ENCODE measurements at regions not wholly inside any gene's neighbourhood (a gene's known extent, or its start where the extent isn't known, plus 50 kb on each side); places are given as distances from the start of the nearest gene placed in this dataset.
A peak's percentile ranks its signal among the peaks of the same experiment; 100 is the strongest.
"Not testable (repeated sequence)": the region's sequence is repeated elsewhere in the genome, so short reads cannot be mapped to it uniquely, and the experiment has no call there.

GRCh38 chr13:50131920-50132903 lies 117.0 kb downstream of the KCNRG start:
- FAIRE-seq: no peak

- FAIRE-seq: no peak
These were observed 117.7 kb downstream of the KCNRG start for GRCh38 chr13:50132904-50133357.

- FAIRE-seq: no peak
These were observed 118.2 kb downstream of the KCNRG start for GRCh38 chr13:50133358-50133953.

- FAIRE-seq: no peak
These were observed 121.0 kb downstream of the KCNRG start for GRCh38 chr13:50136226-50136625.

GRCh38 chr13:50136678-50137077 lies 121.4 kb downstream of the KCNRG start:
- no peak for FAIRE-seq

DNA sequence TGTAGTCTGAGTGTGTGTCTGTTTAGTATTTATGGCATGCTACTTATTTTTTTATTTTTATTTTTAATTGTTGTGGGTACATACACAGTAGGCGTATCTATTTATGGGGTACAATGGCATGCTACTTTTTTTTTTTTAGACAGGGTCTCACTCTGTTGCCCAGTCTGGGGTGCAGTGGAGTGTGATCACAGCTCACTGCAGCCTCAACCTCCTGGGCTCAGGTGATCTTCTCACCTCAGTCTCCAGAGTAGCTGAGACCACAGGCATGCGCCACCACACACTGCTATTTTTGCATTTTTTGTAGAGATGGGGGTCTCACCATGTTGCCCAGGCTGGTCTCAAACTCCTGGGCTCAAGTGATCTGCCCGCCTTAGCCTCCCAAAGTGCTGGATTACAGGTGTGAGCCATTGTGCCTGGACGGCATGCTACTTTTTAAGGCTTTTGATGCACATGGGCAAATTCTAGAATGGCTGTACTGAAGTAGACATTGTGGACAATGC lies 124.2 kb downstream of the KCNRG start:
- FAIRE-seq: not testable (repeated sequence)

GRCh38 chr13:50140153-50140552 lies 124.9 kb downstream of the KCNRG start:
- FAIRE-seq: no peak

- no peak for FAIRE-seq
These were observed 125.5 kb downstream of the KCNRG start for GRCh38 chr13:50140581-50141374.

- FAIRE-seq: no peak
These were observed 126.2 kb downstream of the KCNRG start for GRCh38 chr13:50141375-50141975.

DNA sequence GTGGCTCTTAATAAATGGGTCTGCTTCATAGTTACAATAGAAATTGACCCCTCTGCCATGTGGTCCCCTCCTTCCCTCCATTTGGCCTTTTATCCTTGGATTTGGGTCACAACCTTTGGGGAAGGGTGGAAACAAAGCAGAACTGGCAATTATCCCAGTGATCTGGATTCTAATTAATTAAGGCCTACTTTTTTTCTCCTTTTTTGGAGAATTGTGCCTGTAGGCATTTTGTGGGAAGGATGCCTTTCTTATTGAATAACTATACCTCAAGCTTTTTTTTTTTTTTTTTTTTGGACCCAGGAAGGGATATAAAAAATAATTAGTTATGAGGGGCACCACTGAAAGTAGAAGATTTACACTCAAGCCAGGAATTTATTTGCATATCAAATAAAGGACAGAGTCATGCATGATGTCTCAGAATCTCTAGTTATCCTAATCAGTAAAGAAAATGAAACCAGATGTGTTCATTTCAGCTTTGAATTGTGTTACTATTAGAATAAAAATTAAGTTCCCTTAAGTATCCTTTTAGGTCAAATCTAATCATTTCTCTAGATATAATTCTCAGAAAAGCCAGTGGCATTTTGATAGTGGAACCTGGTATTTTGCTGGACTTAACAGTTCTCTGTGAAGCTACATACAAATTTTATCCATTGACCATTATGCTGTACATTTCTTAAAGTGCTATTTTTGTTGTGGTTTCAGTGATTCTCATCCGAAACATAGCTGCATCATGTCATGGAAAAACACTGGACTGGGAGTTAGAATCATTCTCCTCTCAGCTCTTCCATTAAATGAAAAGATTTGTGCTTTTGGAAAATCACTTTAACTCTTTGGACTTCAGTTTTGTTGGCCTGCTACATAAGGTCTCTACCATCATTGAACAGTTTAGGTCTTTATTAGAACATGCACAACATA lies 129.3 kb downstream of the KCNRG start:
- FAIRE-seq: no peak

GRCh38 chr13:50149214-50149613 lies 134.0 kb downstream of the KCNRG start:
- no peak for FAIRE-seq

GRCh38 chr13:50149932-50150331 lies 134.7 kb downstream of the KCNRG start:
- FAIRE-seq: no peak

DNA sequence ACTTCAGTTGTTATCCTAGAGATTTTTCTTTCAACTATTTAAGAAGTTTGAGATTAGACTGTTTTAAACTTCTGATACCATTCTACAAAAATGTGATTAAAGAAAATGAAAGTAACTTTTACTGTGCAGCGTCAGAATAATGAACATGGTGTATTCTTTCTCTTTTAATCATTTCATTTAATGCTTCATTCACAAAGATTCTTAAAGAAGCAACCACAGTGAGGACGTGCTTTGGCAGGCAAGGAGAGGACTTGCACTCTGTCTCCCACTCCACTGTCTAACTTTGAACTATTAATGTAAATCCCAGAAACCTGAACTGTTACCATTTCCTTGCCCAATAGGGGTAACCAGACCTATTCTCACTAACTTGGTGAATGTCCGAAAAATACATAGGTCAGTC lies 137.0 kb downstream of the KCNRG start:
- peak; percentile 13 for FAIRE-seq

DNA sequence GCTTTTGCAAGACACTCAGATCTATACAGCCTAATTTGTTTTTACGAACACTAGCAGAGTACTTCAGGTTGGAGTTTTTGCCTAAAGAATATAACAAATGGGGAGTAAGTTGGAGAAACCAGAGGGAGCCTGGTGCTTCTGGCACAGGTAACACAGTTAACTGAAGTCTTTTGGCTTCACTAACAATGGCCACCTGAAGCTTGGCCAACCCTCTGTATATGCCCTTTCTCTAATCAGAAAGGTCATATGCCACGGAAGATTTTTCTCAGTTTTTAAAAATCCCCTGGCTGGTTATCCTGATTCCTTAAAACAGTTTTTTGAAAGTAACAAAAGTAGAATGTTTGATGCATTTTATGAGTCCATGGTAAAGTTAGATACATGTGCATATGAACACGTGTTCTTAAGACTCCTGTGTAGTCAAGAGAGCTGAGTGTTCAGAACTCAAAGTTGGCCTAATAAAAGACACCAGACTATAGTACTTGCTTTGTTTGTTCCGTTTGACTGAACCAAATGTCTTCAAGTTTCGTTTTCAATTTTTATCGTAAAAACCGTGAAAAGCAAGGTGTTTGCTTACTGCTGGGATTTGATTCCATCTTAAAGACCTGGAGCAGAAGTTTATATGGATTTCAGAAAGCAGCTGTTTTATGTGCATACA lies 137.5 kb downstream of the KCNRG start:
- FAIRE-seq: peak; percentile 85

DNA sequence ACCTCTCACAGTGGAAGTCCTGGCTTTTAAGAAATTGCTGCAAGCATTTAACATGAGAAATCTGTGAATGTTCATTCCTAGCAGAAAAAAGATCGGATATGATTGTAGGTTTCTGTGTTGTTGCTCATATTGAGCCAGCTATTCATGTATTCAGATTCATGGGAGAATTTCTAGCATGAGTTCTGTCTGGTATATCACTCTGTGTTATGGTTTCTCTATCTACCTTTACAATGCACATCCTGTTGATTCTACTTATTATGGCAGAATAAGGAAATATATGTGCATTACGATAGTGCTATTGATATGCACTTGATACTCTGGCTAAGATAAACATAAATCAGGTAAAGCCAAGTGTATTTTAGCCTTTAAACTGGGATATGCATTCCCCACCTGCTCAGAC lies 138.2 kb downstream of the KCNRG start:
- FAIRE-seq: no peak

DNA sequence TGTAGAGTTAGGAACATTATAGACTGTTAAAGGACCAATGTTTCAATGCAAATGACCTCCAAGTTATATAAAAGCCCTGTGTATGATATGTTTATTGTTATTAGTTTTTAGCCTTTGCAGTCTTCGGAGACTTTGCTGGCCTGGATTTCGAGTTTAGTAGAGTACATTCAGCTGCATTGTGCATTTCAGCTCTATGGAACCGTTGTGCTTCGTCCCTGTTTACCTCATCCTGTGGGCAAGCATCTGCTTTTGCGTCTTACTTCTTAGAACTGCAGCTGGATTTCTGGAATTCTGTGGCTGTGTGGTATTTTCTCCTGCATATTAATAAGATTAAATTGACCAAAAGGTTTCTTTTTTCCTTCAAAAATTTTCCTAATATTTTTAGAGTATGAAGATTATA lies 138.6 kb downstream of the KCNRG start:
- FAIRE-seq: no peak

- no peak for FAIRE-seq
These were observed 139.5 kb downstream of the KCNRG start for GRCh38 chr13:50154697-50155096.

GRCh38 chr13:50156140-50156539 lies 140.9 kb downstream of the KCNRG start:
- no peak for FAIRE-seq

GRCh38 chr13:50156561-50157127 lies 141.4 kb downstream of the KCNRG start:
- FAIRE-seq: no peak

- no peak for FAIRE-seq
These were observed 143.3 kb downstream of the KCNRG start for GRCh38 chr13:50158385-50159165.
